ENCODE measurements at regions not wholly inside any gene's neighbourhood (a gene's known extent, or its start where the extent isn't known, plus 50 kb on each side); places are given as distances from the start of the nearest gene placed in this dataset.

- no peak for DNase-seq
Measured at GRCh38 chr14:61129168-61129745, 148.2 kb downstream of the SLC38A6 start.

DNA sequence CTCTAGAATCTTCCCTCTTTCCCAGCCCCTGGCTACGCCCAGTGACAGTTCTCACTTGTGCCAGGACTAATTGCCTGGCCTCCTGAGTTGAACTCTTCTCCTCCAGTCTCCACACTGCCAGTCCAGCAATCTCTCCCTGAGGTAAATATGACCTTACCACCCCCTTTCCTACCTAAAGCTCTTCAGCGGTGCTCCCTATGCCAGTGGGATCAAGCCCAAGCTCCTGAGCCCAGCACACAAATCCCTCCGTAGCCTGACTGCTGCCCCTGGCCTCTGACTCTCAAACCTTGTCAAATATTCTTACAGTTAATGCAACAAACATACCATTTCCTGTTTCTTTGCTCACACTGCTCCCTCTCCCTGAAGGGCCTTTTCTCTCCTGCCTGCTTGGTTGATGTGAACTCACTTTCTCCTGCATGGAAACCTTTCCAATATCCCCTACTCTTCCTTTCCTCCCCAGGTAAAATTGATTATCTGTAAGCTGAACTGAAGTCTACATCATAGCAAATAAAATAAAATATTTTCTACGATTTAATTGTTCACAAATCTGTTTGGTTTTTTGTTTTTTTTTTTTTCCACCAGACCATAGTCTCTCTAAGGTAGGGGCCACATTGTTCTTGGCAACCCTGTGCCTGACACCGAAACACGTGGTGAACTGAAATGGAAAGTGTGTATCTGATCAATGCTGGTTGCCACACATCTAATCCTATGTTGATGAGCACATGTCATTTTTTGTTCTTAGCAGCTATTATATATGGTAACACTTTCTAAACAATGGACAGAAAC, 147.5 kb downstream of the SLC38A6 start:
- DNase-seq: no peak

DNA sequence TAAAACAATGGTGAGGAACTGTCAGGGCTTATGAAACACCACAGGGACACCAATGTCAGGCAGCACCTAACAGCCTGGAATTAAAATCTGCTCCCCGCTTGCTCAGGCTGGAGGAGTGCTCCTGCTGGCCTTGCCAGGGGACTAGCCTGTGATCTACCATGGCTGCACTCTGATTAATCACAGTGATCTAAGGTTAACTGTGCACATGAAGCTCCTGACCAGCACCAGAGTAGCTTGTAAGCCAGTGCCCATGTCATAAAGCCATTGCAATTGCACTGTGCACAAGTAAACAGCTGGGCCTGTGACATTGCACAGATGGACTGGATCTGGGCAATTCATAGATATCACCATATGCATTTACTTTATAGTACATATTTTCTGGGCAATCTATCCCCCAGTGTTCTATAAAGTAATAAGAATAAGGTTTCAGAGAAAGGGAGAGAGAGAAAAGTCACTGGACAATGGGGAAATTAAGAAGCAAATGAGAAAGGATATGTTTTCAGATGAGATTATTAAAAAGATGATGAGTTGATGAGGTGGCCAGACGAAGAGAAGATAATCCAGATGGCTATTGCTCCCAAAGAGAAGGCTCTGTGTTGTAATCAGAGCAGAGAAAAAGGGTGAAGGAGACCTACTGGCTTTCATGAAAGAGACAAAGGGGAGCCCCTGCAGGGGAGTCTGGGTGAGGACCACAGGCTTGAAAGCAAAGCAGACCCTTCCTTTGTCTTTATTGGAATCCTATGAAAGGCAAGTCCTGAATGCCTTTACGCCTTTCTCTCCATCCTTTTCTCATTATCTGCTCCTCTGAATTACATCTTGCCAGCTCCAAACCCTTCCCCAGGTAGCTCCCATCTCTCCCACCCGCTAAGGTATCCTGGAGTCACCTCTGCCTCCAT, 145.8 kb downstream of the SLC38A6 start:
- no peak for DNase-seq

GRCh38 chr14:61125867-61126572, 145.0 kb downstream of the SLC38A6 start:
- no peak for DNase-seq

DNA sequence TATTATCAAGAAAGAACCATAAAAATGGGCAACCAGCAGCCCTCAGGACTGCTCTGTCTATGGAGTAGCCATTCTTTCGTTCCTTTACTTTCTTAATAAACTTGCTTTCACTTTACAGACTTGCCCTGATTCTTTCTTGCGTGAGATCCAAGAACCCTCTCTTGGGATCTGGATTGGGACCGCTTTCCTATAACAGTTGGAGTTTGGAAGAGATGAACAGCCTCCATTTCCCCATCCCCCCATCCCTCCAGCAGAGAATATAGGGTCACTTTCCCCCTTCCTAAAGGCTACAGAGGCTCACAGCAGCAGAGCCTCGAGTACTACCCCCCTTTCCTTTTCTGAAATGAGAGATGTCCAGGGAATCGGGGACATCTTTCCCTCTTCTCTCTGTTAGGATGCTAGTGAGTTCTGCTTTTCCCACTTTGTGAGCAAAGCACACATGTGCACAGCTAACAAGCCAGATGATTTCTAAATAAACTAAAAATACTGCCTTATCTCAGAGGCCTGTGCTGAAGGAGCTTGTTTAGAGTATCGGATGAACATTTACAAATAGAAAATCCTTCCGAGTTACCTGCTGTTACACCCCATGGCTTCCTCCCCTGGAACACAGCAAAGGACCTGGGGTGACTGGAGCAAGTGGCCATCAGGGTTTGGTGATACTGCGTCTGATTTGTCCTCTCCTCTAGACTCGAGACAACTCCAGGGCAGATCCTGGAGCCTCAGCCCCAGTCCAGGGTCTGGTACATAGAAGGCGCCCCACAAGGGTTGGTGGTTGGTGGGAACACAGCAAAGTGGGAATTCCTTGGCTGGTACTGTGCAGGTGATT, 144.2 kb downstream of the SLC38A6 start:
- DNase-seq: no peak

- DNase-seq: no peak
Measured at GRCh38 chr14:61122862-61123261, 141.8 kb downstream of the SLC38A6 start.

- DNase-seq: no peak
Measured at GRCh38 chr14:61121355-61121787, 140.3 kb downstream of the SLC38A6 start.

- DNase-seq: no peak
Measured at GRCh38 chr14:61120576-61120975, 139.5 kb downstream of the SLC38A6 start.

DNA sequence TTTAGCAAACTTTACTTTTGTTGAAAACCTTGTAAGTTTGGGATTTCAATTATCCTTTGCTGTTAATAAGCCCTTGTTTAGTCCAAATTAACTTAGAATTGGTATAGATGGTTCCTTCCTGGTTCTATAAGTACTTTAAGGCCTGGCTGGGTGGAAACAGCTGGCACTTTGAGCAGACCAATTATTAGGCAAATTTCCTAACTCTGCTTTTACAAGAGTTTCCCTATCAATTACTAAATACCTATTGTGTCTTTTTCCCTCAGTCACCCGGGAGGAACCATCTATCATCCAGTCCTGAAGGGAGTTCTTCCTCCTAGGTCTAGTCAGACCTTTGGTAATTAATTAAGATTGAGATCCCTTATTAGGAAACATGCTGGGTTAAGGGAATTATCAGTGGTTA, 138.0 kb downstream of the SLC38A6 start:
- DNase-seq: no peak

DNA sequence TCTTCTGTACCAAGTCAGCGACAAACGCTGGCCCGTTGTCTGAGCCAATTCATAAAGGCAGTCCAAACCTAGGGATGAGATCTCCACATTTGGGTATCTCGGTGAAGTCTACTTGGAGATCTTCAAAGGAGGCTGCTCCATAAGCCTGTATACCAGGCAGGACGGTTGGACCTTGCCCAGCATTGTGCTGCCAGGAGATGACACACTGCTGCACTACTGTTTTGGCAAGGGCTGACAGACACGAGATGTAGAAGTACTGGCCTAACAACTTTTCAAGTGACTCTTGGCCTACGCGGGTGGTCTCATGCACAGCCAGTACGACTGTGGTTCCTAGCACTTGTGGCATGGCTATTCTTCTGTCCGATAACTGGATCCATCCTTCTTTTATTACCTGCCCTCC, 135.3 kb downstream of the SLC38A6 start:
- DNase-seq: no peak

- no peak for DNase-seq
Measured at GRCh38 chr14:61113561-61114225, 132.6 kb downstream of the SLC38A6 start.

GRCh38 chr14:61112506-61112905, 131.5 kb downstream of the SLC38A6 start:
- no peak for DNase-seq

DNA sequence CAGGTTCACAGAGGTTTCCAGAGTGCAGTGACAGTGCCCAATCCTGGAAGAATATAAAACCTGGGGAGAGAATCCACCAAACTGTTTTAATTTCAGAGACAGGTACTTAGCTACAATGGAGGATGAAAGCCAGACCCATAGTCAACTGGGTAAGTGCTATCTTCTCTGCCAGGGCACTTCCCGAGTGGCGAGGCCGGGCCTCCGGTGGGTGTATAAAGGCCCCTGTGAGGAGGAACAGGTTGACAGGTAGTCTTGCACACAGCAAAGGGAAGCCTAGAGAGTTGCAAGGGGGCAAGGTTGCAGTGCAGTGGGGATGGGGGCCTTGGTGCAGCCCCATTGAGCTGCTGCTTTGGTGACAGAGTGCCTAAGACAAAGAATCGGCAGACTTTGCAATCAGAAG, 130.7 kb downstream of the SLC38A6 start:
- no peak for DNase-seq

- DNase-seq: no peak
Measured at GRCh38 chr14:61111209-61111665, 130.2 kb downstream of the SLC38A6 start.

GRCh38 chr14:61110316-61111082, 129.5 kb downstream of the SLC38A6 start:
- no peak for DNase-seq

DNA sequence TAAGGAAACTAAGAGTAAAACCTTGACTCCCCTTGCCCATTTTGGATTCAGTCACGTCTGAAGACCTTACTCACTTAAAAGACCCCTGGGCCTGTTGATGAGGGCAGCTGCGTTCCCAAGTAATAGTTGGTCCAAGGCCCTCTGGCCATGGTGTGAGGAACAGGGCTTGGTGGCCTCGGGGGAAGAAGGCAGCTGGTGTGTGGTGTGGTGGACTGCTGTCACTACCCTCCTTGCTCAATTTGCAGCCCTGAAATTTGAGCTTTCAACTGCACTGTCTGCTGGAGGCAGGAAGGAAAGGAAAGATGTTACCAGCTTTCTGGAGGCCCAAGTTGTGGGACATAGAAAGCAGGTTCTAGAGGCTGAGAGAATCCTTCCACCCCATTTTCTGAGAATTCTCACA, 128.2 kb downstream of the SLC38A6 start:
- DNase-seq: no peak

- no peak for DNase-seq
Measured at GRCh38 chr14:61108496-61109141, 127.6 kb downstream of the SLC38A6 start.

- no peak for DNase-seq
Measured at GRCh38 chr14:61107869-61108493, 126.9 kb downstream of the SLC38A6 start.

- DNase-seq: no peak
Measured at GRCh38 chr14:61106959-61107641, 126.1 kb downstream of the SLC38A6 start.

Data from activated T-cell treated with anti-CD3 and anti-CD28 coated beads, Interleukin-2, amount 50 U/mL, for 48 hours (primary cell).